ENCODE measurements at regions not wholly inside any gene's neighbourhood (a gene's known extent, or its start where the extent isn't known, plus 50 kb on each side); places are given as distances from the start of the nearest gene placed in this dataset.

DNA sequence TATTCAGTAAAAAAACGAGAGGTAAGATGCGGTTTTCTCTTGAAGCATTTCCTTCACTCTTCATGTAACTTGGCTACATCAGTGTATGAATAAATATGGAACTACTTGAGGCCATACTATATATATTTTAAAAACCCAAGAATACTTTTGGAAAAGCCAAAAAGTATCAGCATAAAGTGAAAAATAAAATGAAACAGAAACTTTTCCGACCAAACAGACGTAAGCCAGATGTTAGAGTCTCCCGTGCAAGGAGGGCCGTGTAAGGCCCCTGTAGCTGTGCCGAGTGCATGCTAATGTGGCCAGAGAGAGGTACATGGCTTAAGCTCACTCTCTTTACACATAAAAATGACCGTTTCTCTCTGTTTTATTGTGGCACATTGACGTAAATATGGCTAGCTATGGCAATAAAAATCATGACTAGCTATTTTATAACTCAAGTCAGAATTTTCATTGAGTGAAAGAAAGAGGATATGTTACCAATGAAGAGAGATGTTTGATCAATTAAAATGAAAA lies 140.1 kb upstream of the GMDS start:
- 82% methylated on average over 9 of the region's 9 CpGs for WGBS (ENCODE audit: low lambda C conversion rate)
- Histone ChIP-seq H3K27me3 (ENCODE audit: control insufficient read depth in 1 of 2, insufficient read depth in 2 of 2, low read length in 2 of 2) (no peaks in the 10 kb centered on the region), H3K4me2 (ENCODE audit: low read depth, low read length) (no peak overlapping the region), H2AFZ (ENCODE audit: low read length) (no peak overlapping the region), H3K4me3 (replicated peaks in 1 of 3; ENCODE audit: insufficient read depth in 1 of 3, low read depth in 2 of 3, low read length in 3 of 3) (no peak overlapping the region), H3K79me2 (ENCODE audit: insufficient read depth, low read length) (no peaks in the 10 kb centered on the region), H3K27ac (ENCODE audit: extremely low read length, insufficient read depth, low read length) (no peak overlapping the region), H3K36me3 (replicated peaks in 1 of 2; ENCODE audit: control insufficient read depth in 1 of 2, insufficient read depth in 2 of 2, low read length in 2 of 2) (no peaks in the 10 kb centered on the region), H3K9me3 (ENCODE audit: low read length) (no peaks in the 10 kb centered on the region), H4K20me1 (ENCODE audit: insufficient read depth, low read length) (no peaks in the 10 kb centered on the region), H3K9ac (ENCODE audit: insufficient read depth, low read depth, low read length) (no peak overlapping the region), H3K4me1 (ENCODE audit: insufficient read depth, low read length) (no peaks in the 10 kb centered on the region)
- DNase-seq (ENCODE audit: low spot score) (no peak), FAIRE-seq (no peak), ATAC-seq (no peak)
- BruUV-seq (replicated peaks), result no TSS peak
- TF ChIP-seq EED (CRISPR knock-in tag; IDR thresholded peaks at IDR 0.05) (no peak), BRD4 (CRISPR knock-in tag; IDR thresholded peaks at IDR 0.05) (no peak), ZNF251 (CRISPR knock-in tag; IDR thresholded peaks at IDR 0.05) (no peak), ZNF331 (CRISPR knock-in tag; IDR thresholded peaks at IDR 0.05) (no peak), NCOA5 (CRISPR knock-in tag; IDR thresholded peaks at IDR 0.05) (no peak), TEAD2 (CRISPR knock-in tag; IDR thresholded peaks at IDR 0.05) (no peak), ZNF546 (CRISPR knock-in tag; conservative IDR thresholded peaks at IDR 0.05) (no peak), NFE2L2 (IDR thresholded peaks at IDR 0.05; ENCODE audit: low read length) (no peak), MED13 (CRISPR knock-in tag; IDR thresholded peaks at IDR 0.05) (no peak), ARNT (IDR thresholded peaks at IDR 0.05) (no peak), ZBTB20 (CRISPR knock-in tag; IDR thresholded peaks at IDR 0.05; ENCODE audit: borderline replicate concordance, low read depth) (no peak), ERF (CRISPR knock-in tag; IDR thresholded peaks at IDR 0.05) (no peak), SIX4 (CRISPR knock-in tag; IDR thresholded peaks at IDR 0.05) (no peak), PHF21A (CRISPR knock-in tag; IDR thresholded peaks at IDR 0.05) (no peak)
- TF ChIP-seq, protein P1, sequence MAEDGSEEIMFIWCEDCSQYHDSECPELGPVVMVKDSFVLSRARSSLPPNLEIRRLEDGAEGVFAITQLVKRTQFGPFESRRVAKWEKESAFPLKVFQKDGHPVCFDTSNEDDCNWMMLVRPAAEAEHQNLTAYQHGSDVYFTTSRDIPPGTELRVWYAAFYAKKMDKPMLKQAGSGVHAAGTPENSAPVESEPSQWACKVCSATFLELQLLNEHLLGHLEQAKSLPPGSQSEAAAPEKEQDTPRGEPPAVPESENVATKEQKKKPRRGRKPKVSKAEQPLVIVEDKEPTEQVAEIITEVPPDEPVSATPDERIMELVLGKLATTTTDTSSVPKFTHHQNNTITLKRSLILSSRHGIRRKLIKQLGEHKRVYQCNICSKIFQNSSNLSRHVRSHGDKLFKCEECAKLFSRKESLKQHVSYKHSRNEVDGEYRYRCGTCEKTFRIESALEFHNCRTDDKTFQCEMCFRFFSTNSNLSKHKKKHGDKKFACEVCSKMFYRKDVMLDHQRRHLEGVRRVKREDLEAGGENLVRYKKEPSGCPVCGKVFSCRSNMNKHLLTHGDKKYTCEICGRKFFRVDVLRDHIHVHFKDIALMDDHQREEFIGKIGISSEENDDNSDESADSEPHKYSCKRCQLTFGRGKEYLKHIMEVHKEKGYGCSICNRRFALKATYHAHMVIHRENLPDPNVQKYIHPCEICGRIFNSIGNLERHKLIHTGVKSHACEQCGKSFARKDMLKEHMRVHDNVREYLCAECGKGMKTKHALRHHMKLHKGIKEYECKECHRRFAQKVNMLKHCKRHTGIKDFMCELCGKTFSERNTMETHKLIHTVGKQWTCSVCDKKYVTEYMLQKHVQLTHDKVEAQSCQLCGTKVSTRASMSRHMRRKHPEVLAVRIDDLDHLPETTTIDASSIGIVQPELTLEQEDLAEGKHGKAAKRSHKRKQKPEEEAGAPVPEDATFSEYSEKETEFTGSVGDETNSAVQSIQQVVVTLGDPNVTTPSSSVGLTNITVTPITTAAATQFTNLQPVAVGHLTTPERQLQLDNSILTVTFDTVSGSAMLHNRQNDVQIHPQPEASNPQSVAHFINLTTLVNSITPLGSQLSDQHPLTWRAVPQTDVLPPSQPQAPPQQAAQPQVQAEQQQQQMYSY (CRISPR knock-in tag; IDR thresholded peaks at IDR 0.05), result no peak
- TF ChIP-seq, protein P2, sequence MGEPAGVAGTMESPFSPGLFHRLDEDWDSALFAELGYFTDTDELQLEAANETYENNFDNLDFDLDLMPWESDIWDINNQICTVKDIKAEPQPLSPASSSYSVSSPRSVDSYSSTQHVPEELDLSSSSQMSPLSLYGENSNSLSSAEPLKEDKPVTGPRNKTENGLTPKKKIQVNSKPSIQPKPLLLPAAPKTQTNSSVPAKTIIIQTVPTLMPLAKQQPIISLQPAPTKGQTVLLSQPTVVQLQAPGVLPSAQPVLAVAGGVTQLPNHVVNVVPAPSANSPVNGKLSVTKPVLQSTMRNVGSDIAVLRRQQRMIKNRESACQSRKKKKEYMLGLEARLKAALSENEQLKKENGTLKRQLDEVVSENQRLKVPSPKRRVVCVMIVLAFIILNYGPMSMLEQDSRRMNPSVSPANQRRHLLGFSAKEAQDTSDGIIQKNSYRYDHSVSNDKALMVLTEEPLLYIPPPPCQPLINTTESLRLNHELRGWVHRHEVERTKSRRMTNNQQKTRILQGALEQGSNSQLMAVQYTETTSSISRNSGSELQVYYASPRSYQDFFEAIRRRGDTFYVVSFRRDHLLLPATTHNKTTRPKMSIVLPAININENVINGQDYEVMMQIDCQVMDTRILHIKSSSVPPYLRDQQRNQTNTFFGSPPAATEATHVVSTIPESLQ (CRISPR knock-in tag; conservative IDR thresholded peaks at IDR 0.05), result no peak
- intact Hi-C loops (cut with micrococcal nuclease; ENCODE audit: unreplicated experiment) (no loop called here), in situ Hi-C loops (cut with HindIII; ENCODE audit: extremely low pct_ligation_motif_present, low pct_unique_long_range_greater_than_20kb) (no loop called here)
- ChIA-PET CTCF (ENCODE audit: low intra/inter-chr PET ratio, low total read pairs) (no interaction called here), POLR2A (no interaction called here)
